Activated T-cell treated with anti-CD3 and anti-CD28 coated beads for 24 hours (primary cell): ENCODE measurements at regions not wholly inside any gene's neighbourhood (a gene's known extent, or its start where the extent isn't known, plus 50 kb on each side); places are given as distances from the start of the nearest gene placed in this dataset.

Experiments
- DNase-seq: peaks from one replicate; pipeline ENCODE4 v3.0.0-alpha.2; 2020; ENCODE audit warnings: low read depth

GRCh38 chr10:113420057-113420732, 132.7 kb upstream of the HABP2 start:
- no peak for DNase-seq

GRCh38 chr10:113420733-113421675, 131.8 kb upstream of the HABP2 start:
- no peak for DNase-seq

- DNase-seq = no peak
These were observed 130.5 kb upstream of the HABP2 start for GRCh38 chr10:113422371-113422770.

- DNase-seq = no peak
These were observed 128.7 kb upstream of the HABP2 start for GRCh38 chr10:113423981-113424721.

GRCh38 chr10:113425008-113425407, 127.8 kb upstream of the HABP2 start:
- no peak for DNase-seq

- no peak for DNase-seq
These were observed 127.3 kb upstream of the HABP2 start for GRCh38 chr10:113425541-113425951.

GRCh38 chr10:113426181-113426877, 126.5 kb upstream of the HABP2 start:
- DNase-seq = no peak

GRCh38 chr10:113427236-113427735, 125.6 kb upstream of the HABP2 start:
- DNase-seq = no peak

GRCh38 chr10:113427811-113428558, 124.9 kb upstream of the HABP2 start:
- DNase-seq = no peak

DNA sequence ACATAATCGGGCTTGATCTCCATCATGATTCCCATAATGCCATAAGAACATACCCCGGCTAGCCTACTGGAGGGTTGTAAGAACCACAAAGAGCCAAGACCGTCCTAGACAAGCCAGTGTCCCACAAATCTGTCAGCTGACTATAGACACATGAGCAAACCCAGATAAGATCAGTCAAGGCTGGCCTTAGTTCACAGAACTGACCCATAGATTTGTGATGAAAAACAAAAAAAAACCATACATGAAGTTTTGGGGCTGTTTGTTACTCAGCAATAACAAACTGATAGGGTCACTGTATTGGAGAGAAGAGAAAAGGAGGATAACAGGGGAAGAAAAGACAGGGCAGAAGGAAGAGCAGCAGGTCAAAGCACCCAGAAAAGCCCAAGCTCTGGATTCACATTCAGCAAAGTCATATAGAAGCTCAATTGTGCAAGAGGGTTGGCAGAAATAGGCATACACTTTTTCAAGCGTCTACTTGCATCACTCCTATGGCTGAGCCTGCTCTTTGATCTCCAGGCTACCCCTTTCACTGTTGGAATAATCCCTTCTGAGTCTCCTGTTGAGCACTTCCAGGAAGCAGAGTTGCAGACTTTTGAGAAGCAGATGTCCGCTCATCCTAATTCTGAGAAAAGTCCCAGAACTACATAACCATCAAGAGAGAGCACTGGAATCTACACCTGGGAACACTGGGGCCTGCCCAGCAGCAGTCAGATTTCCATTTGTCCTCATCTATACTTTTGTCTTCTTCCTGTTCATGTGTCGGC, 122.0 kb upstream of the HABP2 start:
- DNase-seq = no peak

DNA sequence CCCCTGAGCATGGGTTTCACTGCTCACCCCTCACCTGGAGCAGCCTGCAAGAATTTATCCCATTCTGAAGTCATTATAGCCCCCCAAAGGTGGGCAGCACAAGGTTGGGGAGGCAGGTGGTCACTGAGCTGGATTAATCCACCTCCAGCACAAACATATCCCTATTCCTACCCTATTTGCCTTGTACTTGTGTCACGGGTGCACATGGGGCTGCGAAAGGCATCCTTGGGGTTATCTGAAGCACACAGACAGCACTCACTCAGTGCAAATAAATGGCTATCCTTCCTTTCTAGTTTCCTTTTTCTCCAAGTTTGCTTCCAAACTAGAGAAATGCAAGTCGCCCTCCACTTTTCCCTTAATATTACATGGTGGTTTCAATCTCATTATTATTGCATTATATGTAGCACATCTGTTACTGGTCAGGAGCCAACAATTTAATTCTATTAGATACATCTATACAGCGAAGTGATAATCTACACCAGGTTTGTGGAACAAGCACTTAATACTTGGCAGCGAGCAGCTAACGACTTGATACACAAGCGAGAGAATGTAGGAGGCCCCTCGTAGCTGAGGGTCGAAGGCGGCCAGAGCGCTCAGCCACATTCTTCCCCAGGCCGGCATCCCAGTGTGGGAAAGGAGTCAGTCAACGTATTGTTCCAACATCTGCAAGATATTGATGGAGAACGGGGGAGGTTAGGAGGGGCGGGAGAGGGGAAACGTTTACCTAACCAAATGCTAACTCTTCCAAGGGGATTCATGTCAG, 121.3 kb upstream of the HABP2 start:
- DNase-seq = no peak

GRCh38 chr10:113433711-113434110, 119.1 kb upstream of the HABP2 start:
- DNase-seq = no peak

GRCh38 chr10:113434315-113434714, 118.5 kb upstream of the HABP2 start:
- DNase-seq = no peak

DNA sequence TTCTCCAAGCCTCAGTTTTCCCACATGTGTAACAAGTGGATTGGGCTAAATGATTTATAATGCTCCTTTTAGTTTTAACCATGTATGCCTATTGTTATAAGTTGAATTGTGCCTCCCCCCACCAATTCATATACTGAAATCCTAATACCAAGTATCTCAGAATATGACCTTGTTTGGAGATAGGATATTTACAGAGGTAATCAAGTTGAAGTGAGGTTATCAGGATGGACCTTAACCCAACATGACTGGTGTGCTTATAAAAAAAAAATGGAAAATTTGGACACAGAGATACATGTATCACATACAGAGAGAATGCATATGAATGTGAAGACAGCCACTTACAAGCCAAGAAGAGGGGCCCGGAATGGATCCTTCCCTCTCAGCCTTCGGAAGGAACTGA, 117.9 kb upstream of the HABP2 start:
- no peak for DNase-seq

- DNase-seq = no peak
These were observed 117.0 kb upstream of the HABP2 start for GRCh38 chr10:113435881-113436280.

DNA sequence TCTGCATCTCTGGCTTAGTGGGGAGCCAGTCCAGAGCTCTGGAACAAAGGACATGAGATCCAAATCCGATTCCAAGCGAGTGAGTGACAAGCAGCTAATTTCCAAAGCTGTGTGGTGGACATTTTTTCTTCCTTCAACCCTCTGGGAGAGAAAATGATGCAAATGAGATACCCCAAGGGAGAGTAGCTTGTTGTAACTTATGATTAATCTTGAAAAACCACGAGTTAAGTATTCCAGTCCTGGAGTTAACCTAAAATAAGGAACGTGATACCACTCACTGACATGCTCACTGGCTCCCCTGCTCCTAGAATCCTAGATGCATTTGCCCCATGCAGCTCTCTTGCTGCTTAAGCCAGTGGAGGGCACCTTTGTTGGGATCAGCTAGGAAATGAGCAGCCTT, 116.0 kb upstream of the HABP2 start:
- DNase-seq = no peak

- no peak for DNase-seq
These were observed 114.2 kb upstream of the HABP2 start for GRCh38 chr10:113438652-113439051.

GRCh38 chr10:113441220-113441619, 111.6 kb upstream of the HABP2 start:
- no peak for DNase-seq

DNA sequence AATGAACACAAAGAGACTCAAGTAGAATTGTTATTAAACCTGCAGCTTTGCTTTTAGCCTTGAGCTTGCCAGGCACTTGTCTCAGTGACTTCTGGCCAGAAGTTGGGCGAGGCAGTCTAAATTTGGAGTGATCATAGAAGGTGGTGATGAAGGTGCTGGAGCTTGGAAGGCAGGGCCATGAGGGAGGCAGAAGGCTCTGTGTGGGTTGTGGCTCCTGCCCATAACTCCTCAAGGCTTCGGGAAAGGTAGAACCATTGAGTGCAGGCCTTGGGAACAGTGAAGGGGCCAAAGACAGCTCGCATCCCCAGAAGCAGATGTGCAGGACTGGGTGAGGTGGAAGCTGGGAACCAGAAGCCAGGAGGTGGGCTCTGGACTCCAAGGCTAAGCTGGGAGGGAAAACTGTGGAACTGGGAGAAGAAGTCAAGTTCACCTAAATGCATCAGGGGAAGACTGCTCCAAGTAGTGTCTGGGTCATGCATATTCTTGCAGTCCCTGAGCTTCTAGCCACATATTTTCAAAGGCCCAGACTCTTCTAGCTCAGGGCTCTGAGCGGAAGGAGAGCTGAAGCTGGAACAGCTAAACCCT, 111.1 kb upstream of the HABP2 start:
- no peak for DNase-seq
